SK-N-MC (cell line): ENCODE measurements at regions not wholly inside any gene's neighbourhood (a gene's known extent, or its start where the extent isn't known, plus 50 kb on each side); places are given as distances from the start of the nearest gene placed in this dataset.

Experiments
- EZH2 ChIP-seq: fragments of 200-600 bp; sonication (generic); IDR thresholded peaks from one replicate; pipeline ENCODE4 v1.6.1; 2017; ENCODE audit warnings: antibody characterized with exemption
- FOXP2 ChIP-seq: optimal IDR thresholded peaks from 2 replicates; pipeline ENCODE3; 2011; ENCODE audit warnings: mild to moderate bottlenecking, moderate library complexity; ENCODE audit not compliant: insufficient read depth; ENCODE audit errors: extremely low read length, control extremely low read depth
- POLR2AphosphoS5 ChIP-seq: IDR thresholded peaks from 2 replicates; pipeline ENCODE4 v1.6.1; 2012; ENCODE audit warnings: mild to moderate bottlenecking, low read depth, low read length, borderline replicate concordance

DNA sequence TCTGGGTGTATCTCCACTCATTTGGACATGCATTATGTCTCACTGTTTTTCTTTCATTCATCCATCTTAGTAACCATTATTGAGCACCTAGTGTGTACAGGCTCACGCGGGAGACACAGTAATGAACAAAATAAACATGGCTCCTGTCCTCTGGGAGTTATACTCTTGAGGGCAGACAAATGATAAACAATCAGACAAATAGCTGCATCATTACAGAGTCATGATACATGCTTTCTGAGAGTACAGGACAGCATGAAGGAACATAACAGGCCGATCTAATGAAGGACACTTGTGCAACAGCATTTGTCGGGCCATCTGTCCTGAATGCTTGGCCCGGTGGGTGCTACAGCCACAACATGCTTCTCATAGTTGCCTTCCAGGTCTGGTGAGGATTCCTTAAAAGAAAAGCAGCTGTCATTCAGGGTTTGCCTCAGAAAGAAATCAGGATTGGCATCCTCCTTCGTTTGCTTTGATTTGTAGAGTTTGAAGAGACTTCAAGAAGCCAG, 77.2 kb upstream of the EGLN3 start:
- TF ChIP-seq EZH2 (no peak), POLR2AphosphoS5 (no peak), FOXP2 (no peak)
